ENCODE measurements at regions not wholly inside any gene's neighbourhood (a gene's known extent, or its start where the extent isn't known, plus 50 kb on each side); places are given as distances from the start of the nearest gene placed in this dataset.

DNA sequence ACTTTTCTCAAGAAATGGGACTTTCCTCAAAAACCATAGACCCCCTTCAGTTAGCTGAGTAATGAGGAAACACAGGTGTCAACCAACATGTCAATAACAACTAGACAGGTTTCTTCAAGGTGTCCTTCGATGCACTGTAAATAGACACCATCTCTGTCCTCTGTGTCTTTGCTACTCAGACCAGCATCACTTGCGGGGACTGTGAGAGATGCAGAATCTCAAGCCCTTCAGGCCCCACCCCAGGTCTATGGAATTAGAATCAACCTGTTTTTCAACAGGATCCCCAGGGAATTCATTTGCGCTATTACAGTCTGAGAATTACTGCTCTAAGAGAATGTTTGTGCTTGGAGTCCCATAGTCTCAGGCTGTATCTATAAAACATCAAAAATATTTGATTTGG lies 469.9 kb downstream of the COG6 start:
- no peak for DNase-seq

DNA sequence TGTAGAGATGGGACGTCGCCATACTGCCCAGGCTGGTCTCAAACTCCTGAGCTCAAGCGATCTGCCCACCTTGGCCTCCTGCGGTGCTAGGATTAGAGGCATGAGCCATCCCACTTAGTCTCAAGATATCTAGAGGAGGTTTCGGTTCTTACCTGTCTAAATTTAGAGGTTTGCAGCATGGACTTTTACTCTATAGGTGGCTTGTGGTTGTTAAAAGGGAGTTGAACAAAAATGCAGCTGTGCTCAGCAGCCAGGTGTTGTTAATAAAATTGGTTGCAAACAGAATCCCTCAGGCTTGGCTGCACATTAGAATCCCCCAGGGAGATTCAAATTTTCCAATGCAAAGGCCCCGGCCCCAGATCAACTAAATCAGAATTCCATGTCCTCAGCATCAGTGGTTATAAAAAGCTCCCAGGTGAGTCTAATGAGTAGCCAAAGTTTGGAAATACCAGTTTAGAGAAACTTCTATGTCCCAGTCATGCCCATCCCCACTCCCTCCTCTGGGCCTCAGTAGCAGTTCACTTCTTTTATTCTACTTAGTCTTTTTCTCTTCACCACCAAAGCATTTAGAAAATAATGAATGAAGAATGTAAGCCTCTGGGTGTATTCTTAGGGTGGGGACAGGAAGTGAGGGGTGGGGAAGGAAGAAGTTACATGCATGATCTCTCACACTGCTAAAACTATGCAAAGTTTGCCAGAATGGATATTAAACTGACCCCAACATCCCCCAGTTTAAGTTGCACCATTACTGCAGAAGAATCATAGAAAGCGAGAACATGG lies 471.0 kb downstream of the COG6 start:
- no peak for DNase-seq

DNA sequence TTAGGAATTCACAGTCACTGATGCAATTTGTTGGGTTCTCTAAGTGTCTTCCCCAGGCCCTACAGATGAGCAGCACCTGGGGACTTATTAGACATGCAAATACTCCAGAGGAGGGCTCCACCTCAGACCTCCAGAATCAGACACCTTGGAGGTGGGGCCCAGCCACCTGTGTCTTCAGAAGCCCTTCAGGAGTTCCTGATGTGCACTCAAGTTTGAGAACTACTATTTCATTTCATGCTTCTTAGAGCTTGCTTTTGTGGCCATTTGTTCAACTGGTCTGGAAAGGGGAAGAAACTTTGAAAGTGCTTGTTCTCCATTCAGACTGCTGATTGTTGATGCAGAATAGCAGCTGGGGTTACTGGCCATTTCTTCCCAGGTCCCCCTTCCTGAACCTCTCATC lies 472.0 kb downstream of the COG6 start:
- DNase-seq = no peak

DNA sequence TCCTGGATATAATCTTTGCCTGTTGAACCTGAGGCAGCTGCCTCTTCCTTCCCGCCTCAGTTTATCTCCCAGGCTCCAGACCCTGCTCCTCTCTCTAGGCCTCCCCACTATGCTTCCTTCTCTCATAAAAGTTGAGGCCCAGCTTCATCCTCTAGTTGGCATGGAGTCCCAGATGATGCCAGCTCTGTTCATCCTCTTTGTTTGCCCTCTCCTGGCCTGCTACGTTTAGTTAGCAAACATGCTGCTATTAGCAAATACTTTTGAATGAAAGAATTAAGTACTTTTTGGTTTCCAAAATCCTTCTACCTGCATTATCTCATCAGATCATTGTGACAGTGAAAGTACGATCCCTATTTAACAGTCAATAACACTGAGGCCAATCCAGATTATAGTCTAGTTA lies 472.5 kb downstream of the COG6 start:
- no peak for DNase-seq

GRCh38 chr13:40129467-40129866 lies 474.0 kb downstream of the COG6 start:
- no peak for DNase-seq

DNA sequence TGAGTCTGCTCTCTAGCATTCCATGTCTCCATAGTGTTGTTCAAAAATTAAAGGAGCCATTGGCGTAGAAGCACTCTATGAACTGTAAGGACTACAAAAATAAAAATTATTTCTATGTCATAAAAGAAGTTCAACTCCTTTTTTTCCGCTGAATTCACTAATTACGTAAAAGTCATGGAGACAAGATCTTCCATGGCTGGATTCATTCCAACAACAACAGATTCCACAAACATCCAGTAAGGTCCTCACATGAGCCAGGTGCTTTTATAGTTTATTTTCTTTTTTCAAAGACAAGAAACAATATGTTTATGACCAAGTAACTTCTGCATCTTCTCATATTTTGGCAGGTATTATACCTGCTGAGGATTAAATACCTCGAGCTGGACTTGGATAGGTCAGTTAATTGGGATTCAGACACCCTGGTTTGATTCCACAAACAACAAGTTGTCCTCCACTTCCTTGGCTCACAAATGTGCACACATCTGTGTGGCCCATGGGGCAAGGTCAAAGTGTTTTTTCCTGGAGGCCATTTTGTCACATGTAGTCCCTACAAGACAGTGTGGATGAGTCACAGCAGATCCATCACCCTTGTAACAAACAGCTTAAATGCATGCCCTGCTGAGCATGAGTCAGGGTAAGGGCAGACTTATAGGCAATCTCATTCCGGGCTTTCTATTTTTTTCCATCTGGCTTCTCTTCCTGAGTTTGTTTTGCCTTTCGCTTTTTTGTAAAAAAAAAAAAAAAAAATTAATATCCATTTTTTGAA lies 475.6 kb downstream of the COG6 start:
- no peak for DNase-seq

DNA sequence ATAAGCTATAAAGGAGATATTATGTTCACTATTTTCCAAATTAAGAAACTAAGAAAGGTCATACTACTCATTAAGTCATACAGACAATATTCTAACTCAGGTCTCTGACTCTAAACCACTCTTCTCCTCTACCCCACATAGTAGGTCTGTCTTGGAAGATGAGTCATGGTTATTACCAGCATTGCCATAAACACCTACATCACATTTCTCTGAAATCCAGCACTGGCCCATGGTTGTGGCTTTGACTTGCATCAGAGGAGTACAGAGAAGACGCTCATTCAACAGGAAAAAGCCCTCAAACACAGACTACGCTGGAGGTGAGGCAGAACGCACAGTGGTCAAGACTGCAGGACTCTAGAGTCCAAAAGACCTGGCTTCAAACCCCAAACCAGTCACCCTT lies 476.8 kb downstream of the COG6 start:
- no peak for DNase-seq

- DNase-seq = no peak
Observed at GRCh38 chr13:40136896-40137295, 481.4 kb downstream of the COG6 start.

DNA sequence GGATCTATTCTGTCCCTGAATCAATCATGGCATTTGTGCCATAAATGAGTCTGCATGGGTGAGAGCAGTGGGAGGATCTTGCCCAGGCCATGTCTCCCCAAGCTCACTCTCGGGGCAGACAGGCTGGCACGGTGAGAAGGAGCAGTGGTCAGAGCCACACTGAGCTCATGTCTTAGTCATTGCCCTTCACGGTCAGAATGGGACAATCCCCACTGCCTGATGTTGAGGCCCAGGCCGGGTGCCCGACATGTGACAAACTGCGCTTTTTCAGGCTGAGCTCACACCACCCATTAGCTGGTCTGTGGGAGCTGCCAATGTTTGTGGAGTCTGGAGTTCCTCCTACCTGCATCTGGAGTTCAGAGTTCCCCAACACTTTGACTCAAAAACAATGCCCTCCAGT lies 481.9 kb downstream of the COG6 start:
- DNase-seq = no peak

DNA sequence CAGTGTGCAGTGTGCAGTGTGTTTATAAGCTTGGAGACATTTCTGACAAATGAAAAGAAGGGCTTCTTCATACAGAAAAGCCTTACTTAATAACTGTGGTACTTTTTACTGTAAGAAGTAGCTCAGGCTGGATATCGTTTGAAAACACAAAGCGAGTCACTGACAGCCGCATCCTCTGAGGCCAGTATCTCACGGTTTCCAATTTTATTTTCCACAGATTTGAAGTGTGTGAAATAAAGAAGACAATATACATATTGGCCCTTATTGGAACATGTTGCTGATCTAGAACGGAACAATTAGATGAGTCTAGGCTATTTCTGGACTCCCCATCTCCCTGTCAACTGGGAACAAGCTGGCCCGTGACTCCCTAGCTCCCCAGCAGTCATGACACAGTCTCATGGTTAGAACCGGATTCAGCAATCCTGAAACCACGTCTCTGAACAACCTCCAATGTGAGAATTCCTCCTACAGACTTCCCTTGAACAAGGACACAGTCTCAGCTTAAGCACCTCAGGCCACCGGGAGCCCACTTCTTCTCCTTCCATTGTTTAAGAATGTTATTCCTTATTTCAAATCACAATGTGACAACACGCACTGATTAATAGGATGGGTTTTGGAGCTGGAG lies 484.5 kb downstream of the COG6 start:
- DNase-seq = no peak

DNA sequence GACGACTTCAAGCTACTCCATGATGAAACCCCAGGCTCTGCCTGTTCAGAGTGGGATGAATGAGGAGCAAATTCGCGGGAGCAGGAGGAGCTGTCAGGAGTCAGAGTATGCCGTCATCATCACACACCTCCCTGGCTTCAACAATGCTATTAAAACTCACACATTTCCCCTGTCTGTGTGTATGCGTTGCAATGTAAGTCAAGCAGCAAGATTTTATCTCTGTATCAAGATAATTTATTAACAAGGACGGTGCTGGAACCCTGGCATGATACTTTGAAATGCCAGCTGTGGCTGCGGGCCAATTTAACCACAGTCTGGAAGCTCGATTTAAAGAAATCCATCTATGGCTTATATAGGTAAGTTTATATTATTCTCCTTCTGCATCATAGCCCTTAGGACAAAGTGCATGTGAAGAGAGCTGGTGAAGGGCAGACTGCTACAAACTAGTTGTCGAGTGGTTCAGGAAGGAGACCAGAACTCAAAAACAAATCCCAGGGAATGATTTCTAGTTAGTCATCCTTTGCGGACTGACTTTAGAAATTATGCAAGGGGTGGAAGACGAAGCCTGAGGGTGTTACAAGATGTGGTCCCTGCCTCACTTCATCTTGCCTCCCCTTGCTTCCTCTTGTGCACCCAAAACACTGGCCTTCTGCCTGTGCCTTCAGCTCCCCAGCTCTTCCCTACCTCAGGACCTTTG lies 486.5 kb downstream of the COG6 start:
- no peak for DNase-seq

DNA sequence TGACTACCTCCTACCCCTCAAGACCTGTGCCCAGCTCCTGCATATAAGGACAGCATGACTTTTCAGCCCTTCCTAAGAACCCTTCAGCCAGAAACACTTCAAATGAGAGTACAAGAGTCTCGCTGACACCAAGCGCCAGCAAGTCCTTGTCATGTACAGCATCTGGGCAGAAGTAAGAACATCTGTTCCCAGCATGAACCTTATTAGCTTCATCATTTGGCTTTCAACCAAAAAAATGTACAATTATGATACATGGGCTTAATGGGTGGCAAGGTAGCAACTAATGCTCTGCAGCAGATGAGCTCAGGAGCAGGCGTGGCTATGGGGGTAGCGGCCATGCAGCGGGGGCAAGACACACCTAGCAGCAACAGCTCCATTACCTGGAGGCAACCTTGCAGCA lies 487.6 kb downstream of the COG6 start:
- no peak for DNase-seq

- DNase-seq = no peak
Observed at GRCh38 chr13:40143559-40143958, 488.1 kb downstream of the COG6 start.

GRCh38 chr13:40145139-40145538 lies 489.7 kb downstream of the COG6 start:
- no peak for DNase-seq

DNA sequence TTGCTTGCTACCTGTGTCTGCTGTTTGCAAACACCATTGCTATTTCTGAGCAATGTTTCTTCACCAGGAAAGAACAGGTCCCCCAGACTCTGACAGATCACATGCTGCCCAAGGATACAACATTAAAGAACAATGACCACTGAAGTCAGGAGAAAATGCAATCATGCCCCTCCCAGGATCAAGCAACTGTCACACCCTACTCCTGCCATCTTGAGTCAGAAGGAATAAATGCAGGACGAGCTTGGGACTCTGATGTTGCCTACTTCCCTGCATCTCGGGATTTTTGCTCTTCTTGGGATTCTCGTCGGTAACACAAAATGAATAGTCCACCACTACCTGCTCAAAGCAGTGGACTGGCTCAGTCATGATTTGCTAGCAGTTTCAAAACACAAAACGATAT lies 490.6 kb downstream of the COG6 start:
- no peak for DNase-seq

DNA sequence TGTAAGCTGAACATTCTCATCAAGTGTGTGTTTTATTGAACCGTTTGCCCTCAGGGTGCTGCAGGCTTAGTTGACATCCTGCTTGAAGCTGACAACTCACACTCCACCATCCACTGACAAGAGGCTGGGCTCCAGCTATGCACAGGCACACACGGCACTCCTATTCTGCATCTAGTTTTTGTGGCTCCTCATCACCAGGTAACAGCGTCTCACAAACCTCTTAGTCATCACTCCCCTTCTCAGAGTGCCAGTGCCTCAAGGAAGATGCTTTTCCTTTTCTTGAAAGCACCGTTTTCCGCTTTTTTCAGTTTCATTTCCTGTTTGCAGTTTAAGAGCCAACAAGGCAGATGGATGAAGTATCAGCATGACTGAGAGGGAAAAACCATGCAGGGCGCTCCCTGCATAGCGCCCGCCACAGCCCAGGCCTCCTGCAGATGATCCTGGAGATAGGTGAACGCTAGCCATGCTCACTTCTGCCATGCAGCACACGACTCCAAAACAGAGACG lies 491.2 kb downstream of the COG6 start:
- DNase-seq = no peak

GRCh38 chr13:40148101-40148500 lies 492.6 kb downstream of the COG6 start:
- no peak for DNase-seq

DNA sequence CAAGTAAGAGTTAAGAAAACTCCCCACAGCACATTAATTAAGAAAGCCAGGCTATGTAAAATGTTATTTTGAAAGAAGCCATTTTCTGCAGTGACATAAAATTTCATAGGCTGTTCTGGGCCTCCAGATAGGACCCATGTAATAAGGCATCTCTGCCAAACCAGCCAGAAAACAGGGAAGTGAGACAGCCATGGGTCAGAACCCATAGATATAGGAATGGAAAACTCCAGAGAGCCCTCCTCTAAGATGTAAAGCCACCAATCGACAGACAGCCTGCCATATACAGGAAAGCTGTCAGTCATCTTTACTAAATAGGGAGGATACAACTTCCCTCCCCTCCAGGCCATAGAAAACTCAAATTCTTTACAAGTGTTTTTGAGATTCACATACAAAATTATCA lies 493.3 kb downstream of the COG6 start:
- no peak for DNase-seq

- DNase-seq = no peak
Observed at GRCh38 chr13:40149611-40150274, 494.3 kb downstream of the COG6 start.

DNA sequence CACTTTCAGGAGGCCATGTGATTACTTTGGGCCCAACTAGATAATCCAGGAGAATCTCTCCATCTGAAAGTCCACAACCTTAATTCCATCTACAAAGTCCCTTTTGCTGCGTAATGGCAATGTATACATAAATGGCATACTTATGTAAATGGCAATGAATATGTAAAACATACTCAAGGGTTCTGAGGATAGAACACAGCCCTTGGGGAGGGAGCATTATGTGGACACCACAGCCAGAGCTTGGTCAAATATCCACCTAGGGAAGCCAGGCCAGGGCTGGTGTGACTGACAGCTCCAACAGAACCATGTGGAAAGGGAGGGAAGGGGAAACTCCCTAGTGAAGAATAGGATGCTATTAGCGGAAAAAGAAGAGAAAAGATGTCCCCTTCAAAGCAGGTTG lies 496.2 kb downstream of the COG6 start:
- DNase-seq = no peak

DNA sequence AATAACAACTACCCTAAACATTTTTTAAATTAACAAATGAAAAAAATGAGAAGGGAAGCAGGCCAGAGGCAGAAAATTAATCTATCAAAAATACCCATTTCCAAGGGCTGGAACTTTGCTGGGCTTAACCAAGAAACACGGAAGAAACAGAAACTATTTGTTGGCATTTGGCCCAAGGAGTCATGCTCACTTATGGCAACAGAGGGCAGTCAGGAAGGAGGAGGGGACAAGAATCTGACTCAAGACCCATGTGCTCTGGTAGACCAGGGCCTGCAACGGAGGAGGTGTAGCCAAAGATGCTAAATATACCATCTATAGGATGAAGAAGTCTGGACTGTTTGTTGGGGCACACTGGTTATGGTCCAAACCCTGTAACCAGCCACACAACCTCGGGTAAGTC lies 496.7 kb downstream of the COG6 start:
- DNase-seq = no peak

- no peak for DNase-seq
Observed at GRCh38 chr13:40152922-40153321, 497.5 kb downstream of the COG6 start.

- no peak for DNase-seq
Observed at GRCh38 chr13:40153516-40153915, 498.1 kb downstream of the COG6 start.
